OCI-LY7 (cell line): ENCODE measurements at regions not wholly inside any gene's neighbourhood (a gene's known extent, or its start where the extent isn't known, plus 50 kb on each side); places are given as distances from the start of the nearest gene placed in this dataset.

ENCODE experiments used
- CTCF ChIP-seq: fragments of 200-600 bp; sonication (generic); conservative IDR thresholded peaks from 2 replicates; pipeline ENCODE4 v1.5.1; 2014; ENCODE audit warnings: mild to moderate bottlenecking, antibody characterized with exemption, low read length, moderate library complexity, mixed read lengths
- EZH2phosphoT487 ChIP-seq: fragments of 200-600 bp; sonication (generic); IDR thresholded peaks from 2 replicates; pipeline ENCODE4 v1.6.1; 2018; ENCODE audit warnings: low read depth, borderline replicate concordance, mild to moderate bottlenecking, mixed run types, antibody characterized with exemption, low read length, moderate library complexity, mixed read lengths

- no peak for TF ChIP-seq CTCF
- no peak for TF ChIP-seq EZH2phosphoT487
These were observed 89.5 kb upstream of the ANKRD55 start for GRCh38 chr5:56322592-56322991.
